NCI-H128 (cell line): ENCODE measurements at regions not wholly inside any gene's neighbourhood (a gene's known extent, or its start where the extent isn't known, plus 50 kb on each side); places are given as distances from the start of the nearest gene placed in this dataset.
"Not testable (repeated sequence)": the region's sequence is repeated elsewhere in the genome, so short reads cannot be mapped to it uniquely, and the experiment has no call there.

Experiments used
- DNase-seq: peaks from one replicate; lab custom pipeline; 2025; ENCODE audit not compliant: unreplicated experiment; lab: John Stamatoyannopoulos, UW

- DNase-seq = no peak
Observed at GRCh38 chr6:98416027-98416426, 418.3 kb upstream of the POU3F2 start.

DNA sequence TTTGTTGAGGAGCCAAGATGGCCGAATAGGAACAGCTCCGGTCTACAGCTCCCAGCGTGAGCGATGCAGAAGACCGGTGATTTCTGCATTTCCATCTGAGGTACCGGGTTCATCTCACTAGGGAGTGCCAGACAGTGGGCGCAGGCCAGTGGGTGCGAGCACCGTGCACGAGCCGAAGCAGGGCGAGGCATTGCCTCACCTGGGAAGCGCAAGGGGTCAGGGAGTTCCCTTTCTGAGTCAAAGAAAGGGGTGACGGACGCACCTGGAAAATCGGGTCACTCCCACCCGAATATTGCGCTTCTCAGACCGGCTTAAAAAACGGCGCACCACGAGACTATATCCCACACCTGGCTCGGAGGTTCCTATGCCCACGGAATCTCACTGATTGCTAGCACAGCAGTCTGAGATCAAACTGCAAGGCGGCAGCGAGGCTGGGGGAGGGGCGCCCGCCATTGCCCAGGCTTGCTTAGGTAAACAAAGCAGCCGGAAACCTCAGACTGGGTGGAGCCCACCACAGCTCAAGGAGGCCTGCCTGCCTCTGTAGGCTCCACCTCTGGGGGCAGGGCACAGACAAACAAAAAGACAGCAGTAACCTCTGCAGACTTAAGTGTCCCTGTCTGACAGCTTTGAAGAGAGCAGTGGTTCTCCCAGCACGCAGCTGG lies 417.7 kb upstream of the POU3F2 start:
- DNase-seq = not testable (repeated sequence)

DNA sequence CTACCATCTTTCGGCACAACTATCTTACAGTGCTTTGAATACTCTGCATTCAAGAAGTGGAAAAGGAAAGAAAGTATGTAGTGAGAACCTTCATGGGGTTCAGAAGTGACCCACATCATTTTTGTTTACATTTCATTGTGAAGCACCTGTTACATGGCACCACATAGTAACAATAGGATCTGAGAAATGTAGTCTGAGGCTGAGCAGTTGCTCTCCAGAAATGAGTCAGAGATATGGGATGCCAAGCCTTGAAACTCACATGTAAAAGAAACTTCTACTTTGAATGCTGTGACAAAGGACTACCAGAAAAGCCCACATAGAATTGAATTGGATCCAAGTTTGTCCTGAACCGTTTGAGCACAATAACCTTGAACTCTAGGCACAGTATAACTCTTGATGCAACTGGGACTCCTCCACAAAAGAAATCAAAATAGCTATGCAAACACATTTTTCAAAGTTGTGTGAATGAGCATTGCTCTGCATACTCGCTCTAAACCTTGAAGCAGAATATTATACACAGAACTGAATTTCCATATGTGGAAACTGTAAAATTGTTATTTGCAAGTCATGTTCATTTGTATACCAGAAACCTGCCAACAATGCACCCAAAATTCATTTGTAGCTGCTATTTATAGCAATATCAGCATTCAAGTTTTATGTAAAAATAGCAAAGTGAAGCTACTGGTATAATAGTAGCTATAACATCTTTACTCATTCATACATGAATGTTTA lies 400.9 kb upstream of the POU3F2 start:
- no peak for DNase-seq

DNA sequence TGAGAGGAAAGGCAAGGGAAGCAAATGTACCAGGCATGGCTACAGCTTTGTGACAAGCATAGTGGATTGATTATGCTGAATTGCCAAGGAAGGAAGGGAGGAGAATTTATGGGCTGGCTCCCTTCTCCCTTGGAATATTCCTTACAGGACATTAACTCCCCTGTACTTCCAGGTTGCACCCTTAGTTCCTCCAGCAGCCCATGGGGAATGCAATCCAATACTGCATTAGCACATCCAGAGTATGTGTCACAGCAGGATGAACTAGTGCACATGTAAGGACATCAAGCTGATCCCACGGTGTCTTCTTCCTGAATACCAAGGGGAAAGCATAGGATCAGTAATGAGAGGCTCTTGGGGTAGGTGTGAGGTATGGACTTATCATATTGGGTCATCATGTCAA lies 390.7 kb upstream of the POU3F2 start:
- no peak for DNase-seq

DNA sequence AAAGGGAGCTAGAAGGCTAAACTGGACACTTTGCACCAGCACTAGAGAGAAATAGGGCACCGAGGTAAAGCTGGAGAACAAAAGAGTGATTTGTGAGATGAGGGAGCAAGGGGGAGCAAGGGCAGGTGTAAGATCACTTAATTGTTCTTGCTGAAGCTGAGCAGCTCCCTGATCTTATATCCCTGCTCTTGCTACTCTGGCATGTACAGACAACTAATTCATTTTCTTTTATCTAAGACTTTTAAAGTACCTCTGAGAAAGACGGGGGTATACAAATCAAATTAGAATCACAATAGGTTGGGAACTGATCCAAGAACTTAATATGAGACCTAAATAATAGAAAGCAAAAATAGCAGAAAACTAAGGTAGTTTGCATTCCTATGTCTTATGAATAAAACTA lies 381.7 kb upstream of the POU3F2 start:
- no peak for DNase-seq

DNA sequence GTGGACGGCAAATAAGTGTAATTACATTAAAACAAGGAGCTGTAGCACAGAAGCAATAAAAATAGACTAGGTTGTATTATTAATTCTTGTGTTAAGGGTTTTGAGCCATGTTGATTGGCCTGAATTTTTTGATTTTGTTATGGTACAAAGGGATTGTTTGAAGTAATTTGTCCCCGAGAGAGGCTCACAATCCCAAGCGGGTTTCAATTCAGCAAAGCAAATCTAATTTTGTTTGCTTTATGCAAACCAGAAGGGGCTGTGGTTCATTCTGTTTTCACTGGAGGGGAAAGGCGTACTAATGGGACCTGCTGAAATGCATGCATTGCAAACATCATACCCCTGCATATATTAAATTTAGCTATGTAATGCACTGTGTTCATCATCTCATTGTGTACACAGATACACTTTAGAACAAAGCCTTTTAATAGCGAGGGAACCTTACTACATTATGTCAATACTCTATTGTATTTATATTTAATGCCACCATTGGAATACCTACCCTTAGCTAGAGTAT lies 379.5 kb upstream of the POU3F2 start:
- DNase-seq = no peak

GRCh38 chr6:98458708-98459107 lies 375.7 kb upstream of the POU3F2 start:
- no peak for DNase-seq

DNA sequence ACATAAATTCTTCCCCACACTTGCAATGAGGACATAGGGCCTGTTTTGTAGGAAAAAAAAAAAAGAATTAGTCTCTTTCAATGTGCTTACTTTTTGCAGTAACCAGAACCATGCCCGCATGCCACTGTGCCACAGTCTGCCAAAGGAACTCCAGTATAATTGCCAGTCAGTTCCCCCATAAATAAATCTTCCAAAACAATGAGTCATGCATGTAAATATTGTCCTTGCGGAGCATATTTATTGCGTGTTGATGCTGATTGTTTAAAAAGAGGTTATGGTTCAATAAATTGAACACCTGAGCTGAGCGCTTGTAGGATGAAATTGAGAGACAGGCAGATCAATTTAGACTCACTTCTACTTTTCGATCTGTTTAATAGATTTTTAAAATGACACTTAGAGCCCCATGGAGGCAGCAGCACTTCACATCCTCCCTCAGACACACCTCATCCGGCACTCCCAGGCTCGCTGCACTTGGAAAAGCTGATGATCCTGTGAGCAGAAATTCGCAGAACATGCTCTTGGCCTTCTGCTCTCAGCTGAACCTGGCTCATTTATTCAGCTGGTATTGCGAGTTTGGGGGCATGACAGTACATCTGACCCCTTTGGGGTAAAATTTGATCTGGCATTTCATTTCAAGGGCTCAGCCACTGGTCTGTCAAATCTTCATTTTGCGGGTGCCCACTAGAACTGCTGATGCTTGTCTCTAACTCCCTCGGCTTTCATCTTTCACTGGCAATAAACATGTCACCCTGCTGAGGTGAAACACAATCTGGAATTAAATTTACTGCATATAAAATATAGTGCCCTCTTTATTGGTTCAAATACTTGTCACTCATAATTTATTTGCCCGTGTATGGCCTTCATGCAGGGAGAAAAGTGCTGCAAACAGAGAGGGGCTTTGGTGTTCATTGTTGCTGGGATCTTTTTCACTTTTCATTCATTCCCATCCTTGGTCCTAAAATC lies 371.1 kb upstream of the POU3F2 start:
- DNase-seq = peak; percentile 72

- DNase-seq = no peak
Observed at GRCh38 chr6:98467091-98467490, 367.3 kb upstream of the POU3F2 start.

GRCh38 chr6:98467902-98468301 lies 366.5 kb upstream of the POU3F2 start:
- DNase-seq = no peak

DNA sequence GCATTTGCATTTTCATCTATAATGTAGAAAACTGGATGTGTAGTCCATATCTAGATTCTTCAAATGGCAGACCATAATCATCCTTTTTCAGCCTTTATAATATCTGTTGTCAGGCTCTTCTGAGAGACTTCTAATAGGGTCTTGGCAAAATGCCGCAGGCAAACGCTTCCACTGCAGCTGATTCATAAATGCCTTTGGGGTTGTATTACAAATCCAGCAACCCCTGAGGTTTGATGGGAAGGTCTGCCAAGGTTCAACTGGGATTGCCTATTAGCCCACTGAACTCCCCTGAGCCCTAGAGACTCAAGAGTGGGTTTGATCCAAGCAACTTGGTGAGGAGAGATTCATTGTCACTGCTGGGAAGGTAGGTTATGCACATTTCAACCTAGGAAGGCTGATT lies 365.2 kb upstream of the POU3F2 start:
- DNase-seq = no peak

GRCh38 chr6:98470821-98471220 lies 363.6 kb upstream of the POU3F2 start:
- no peak for DNase-seq

DNA sequence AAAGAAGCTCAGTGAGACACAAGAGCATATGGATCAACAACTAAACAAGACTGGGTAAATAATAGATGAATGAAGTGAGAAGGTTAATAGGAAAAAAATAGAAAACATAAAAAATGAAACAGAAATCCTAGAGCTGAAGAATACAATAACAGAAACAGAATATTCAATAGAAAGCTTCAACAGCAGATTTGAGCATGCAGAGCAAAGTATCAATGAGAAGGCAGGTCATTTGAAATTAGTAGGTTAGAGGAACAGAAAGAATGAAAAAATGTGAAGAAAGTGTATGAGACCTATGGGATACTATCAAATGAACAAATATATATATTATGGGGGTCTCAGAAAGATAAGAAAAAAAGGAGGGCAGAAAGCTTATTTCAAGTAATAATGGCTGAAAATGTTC lies 362.9 kb upstream of the POU3F2 start:
- no peak for DNase-seq

DNA sequence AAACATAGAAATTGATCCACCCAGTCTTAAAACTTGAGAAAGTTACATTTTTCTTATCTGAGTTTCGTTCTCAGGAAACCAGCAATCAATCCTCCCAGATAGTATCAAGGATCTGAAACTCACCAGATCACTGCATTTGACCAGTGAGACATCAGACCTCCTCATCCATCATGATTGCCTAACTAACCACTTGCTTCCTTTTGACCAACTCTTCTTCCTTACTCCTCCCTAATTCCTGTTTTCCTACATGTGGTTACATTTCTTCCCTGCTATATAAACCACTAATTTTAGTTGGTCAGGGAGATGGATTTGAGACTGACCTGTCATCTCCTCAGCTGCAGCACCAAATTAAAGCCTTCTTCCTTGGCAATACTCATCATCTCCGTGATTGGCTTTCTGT lies 357.1 kb upstream of the POU3F2 start:
- DNase-seq = no peak

- DNase-seq = no peak
Observed at GRCh38 chr6:98484696-98485095, 349.7 kb upstream of the POU3F2 start.

DNA sequence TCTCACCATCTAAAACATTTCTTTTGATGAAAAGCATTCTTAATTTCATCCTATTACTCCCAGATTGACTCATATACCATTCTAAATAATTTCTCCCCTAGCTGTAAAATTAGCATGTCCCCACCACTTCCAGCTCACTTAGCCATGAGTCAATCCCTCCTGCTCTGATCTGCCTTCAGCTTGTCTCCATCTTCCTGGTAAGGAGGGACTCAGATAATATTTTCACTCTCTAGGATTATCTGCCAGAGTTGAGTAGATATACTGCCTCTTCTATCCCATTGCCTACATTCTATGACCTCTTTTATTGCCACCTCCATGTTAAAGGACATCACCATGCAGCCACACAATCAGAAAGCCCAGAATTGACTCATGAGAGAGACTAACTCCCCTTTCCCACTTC lies 348.8 kb upstream of the POU3F2 start:
- no peak for DNase-seq

GRCh38 chr6:98486057-98486456 lies 348.3 kb upstream of the POU3F2 start:
- DNase-seq = no peak

GRCh38 chr6:98487612-98488011 lies 346.8 kb upstream of the POU3F2 start:
- no peak for DNase-seq

DNA sequence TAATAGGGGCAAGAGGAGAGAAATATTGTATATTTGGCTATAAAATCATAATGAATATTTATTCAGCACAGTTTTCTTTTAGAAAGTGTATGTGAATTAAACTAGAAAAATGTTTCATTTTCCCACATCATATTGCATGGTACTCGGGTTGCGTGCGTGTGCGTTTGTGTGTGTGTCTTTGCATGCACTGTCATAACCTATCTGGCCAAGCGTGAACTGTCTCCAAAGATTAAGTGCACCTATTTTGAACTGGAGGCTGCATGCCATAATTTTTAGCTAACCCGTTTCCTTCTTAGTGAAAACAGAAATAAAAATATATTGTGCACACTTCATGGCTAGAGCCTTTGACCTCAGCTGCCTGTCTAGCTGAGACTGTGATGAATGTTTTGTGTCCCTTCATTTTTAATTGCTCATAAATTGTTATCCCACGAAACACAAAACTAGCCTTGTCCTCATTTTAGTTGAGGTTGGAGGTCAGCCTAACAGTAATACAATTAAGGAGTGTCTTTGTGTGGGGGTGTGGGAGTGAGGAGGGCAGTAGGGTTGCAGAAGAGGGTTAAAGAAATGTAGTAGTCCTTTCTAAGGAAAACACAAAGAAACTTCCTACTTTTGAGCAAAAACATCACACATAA lies 336.1 kb upstream of the POU3F2 start:
- DNase-seq = no peak

DNA sequence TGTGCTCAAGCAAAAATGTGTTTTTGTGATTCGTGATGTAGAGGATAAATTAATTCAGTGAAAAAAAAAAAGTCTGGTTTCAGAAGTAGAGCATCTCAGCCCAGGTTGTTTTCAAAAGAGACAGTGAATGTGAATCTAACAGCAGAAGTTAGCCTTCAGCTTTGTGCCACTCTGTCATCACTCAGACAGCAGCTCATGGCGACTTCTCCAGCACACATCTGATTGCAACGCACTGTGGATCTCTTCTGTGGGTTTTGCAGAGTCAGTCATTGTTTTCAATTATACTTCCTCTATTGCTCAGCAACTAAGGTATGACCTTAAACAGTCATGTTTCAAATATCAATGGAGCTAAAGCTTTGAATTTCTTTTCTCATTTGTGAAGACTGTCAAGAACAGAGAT lies 335.5 kb upstream of the POU3F2 start:
- no peak for DNase-seq

DNA sequence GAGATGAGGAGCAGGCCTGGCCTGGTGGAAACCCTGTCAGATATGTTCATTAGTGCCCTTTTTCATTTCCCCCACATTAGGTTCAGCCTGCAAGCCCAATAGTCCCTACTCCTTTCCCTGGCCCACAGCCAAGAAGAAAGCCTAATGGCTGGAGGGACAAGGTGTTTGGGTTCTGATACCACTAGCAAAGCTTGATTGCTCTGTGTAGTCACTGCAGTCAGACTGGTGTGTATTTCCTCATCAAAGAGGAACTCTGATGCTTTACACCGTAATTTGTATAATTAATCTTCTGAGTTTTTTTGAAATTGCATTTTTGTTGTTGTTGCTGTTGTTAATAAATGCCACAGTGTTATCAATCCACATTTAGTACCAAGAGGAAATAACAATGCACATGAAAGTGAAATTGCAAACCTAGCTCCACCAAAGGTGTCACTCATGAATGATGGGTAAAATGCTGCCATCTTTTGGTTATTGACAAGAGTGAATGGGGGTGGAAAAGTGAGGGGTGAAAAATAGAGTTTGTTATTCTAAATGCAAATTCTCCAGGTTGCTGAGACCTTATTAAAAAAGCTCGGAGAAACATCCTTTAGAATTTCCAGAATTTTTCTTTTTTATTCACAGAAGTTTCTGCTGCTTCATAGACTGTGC lies 320.2 kb upstream of the POU3F2 start:
- DNase-seq = no peak
